Astrocyte of the hippocampus (primary cell): ENCODE measurements at regions not wholly inside any gene's neighbourhood (a gene's known extent, or its start where the extent isn't known, plus 50 kb on each side); places are given as distances from the start of the nearest gene placed in this dataset.
"Not testable (repeated sequence)": the region's sequence is repeated elsewhere in the genome, so short reads cannot be mapped to it uniquely, and the experiment has no call there.

Experiments
- DNase-seq: peaks from one replicate; pipeline ENCODE4 v3.0.0; 2011; ENCODE audit warnings: low read depth, low spot score

DNA sequence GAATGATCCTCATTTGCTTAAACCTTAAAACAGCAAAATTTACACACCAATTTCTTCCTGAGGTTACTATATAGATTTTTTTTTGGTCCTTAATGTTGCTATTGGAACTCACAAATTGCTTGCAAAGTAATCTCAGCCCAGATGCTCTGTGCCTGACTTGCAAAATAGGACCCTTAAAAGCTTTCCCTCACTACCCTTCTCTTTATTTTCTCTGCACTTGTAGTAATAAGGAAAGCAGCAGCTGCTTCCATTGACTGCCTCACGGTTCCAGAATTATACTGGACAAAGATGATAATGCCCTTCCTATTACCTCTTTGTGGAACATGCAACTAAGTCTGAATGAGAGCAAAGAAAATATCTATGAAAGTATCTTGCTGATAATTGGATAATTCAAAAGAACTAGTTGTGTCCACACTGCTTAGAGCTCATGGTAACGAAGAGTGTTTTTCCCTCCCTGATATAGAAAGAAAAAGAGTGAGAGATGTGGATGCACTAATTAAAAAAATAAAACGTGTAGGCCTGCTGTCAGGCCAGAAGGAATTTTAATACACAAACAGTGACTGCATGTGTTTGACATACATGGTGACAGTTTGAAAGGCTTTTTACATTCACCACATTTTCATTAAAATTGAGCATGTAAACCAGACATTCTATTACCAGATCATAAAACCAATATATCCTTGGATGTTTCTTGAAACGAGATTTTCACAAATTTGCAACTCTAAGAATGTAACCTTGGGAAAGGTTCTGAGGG, 783.1 kb downstream of the GBE1 start:
- no peak for DNase-seq

DNA sequence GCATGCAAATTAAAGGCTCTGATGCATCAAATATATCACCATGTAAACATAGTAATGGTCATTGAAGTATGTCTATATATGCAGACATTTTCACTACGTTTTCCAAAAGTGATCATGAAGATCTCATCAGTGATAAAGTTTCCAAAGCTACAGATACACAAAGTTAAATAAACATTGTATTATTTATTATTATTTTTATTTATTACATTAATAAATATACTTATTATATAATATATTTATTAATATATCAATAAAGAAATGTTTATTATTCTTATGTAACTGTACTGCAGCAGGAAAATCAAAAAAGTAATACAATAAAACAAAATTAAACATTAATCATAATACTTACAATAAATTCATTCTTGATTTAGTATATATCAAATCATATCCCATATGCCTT, 791.2 kb downstream of the GBE1 start:
- DNase-seq: no peak

DNA sequence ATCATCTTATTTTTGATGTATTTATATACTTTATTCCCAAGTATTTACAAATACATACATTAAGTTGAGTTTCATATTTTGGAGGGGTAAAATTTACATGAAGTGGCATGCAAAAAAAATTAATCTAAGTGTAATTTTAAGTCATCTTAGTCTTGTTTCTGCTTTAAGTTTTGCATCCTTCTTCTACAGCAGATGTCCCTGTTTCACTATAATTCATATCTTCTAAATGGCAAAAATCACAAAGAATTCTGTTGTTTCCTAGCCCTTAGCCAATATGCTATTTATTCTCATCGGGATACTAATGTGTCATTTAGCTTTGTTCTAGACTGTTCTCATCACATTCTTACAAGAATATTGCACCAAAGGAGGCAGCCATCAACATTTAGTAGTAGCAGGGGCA, 831.9 kb downstream of the GBE1 start:
- no peak for DNase-seq

DNA sequence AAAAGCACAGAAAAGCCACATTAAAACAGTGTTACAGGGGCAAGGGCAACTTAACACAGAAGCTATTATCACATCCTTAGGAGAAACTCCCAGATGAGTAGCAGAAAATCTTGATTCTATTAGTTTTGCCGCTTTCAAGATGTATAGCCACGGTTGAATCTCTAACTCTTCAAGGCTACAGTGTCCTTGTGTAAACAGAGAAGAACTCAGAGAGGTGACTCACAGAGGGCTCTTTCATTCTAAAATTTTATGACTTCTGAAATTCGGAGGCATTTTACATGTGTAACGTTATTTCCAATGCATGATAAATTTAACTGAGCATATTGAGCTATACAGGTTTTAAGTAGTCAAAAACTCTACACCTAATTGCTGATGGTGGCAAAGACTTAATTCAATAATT, 846.6 kb downstream of the GBE1 start:
- DNase-seq: no peak

DNA sequence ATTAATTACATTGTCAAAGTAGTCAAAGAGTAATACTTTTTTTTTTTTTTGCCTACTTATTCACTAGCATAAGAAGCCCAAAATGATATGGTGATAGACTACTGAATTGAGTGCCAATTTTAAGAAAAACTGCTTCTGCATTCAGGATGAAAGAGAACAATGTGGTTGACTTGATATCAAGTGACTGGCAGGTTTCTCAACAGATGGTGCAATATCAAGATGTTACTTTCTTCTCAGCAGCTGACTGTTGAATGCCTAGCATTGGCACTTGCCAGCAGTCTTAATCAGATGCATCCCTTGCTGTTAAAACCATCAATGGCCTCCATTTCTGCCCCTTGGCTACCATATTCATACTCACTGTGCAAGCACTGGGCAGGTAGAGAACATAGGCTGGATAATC, 863.2 kb downstream of the GBE1 start:
- no peak for DNase-seq

DNA sequence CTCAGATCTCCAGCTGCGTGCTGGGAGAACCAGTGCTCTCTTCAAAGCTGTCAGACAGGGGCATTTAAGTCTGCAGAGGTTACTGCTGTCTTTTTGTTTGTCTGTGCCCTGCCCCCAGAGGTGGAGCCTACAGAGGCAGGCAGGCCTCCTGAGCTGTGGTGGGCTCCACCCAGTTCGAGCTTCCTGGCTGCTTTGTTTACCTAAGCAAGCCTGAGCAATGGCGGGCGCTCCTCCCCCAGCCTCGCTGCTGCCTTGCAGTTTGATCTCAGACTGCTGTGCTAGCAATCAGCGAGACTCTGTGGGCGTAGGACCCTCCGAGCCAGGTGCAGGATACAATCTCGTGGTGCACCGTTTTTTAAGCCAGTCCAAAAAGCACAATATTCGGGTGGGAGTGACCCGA, 864.4 kb downstream of the GBE1 start:
- DNase-seq: not testable (repeated sequence)

DNA sequence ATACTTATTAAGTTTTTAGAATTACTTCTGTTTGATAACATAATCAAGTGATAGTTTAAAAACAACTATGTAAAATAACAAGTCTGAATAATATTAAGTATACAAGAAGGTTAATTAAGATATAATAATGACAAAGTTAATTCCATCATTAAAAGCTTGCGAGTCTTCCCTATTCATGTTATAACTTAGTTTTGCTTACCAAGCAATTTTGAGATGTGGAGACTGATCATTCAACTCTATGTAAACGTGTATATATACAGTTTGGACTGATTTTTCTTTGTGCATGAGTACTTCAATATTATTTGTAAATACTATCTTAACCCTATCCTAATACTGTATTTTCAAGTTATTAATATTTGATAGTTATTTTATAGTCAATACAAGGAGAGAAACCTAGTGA, 870.9 kb downstream of the GBE1 start:
- no peak for DNase-seq

DNA sequence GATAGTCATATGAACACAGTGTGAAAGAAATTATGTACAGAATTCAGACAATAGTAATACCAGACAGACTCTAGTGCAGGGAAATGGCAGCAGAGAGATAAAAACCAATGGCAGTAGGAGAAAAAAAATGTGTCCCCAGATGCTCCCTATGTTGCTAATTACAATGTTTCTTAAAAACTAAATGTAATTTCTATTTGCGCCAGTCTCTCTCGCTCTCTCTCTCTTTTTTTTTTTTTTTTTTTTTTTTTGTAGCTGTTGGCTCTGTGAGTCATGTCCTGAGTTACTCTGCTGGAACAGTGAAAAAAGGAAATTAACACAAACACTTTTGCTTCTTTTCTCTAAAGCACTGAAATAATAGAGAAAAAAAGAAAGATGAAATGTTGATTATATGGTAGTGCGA, 871.9 kb downstream of the GBE1 start:
- DNase-seq: no peak

DNA sequence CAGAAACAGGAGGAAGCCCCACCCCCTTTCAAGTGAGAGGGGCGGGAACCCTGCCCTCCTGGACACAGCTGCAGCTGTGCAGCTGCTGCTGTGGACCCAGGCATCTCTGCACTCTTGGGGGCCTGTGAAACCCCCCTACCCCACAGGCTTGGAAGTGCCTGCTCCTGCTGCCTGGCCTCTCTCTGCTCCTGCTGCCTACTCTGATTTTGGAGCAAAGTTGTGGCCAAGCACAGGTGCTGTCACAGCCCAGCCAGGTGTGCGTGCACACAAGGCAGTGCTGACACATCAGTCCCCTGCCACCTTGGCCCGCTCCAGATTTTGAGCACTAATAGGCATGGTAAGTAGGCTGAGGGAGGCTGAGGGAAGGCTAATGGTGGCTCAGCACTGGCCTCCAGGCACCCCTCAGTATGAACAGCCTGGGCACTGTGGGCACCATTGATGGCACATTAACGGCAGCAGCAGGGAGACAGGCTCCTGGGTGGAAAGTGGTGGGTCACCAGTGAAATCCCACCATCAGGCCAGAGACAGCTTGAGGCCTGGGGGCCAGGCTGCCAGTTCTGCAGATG, 890.9 kb downstream of the GBE1 start:
- DNase-seq: no peak

DNA sequence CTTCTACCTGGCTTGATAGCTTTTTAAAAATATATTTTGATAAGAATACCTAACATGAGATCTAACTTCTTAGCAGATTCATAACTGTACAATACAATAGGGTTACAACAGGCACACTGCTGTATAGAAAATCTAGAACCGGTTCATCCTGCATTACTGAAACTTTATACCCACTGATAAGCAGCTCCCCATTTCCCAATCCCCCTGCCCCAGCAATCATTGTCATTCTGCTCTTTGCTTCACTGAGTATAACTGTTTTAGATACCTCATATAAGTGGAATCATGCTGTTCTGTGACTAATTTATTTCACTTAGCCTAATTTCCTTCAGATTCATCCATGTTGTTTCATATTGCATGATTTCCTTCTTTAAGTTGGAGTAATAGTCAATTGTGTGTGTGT, 906.0 kb downstream of the GBE1 start:
- no peak for DNase-seq

DNA sequence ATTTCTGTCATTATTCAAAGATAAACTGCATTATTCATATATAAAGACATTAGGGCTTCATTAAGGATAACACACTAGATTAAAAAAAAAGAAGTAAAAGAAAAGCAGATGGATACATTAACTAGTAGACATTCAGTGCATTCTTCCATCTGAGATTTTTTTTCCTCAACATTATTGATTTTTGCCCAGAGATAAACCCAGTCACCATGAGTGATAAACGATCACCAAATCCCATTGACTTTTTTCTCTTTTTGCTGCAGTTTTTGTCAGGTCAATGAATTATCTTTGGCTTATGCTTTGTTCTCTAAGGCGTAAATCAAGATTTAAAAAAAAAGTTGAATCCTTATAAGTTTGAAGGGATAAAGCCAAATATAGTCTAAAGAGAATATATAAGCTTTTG, 925.0 kb downstream of the GBE1 start:
- DNase-seq: no peak

DNA sequence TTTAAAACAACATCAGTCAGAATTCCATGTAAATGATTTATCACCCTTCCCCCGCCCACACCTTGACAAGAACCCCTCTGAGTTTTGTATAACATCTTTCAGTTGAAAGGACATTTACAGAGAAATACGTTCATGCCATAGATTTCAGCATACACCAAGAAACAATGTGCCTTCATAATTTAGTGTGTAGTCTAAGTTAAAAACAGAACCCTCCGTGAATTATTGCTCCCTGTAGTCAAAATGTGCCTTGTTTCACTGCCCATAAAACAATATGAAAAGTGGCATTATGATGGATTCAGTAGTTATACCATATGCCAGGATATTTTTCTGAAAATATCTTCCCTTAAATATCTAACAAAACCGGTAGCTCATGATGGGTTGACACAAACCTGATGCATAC, 953.9 kb downstream of the GBE1 start:
- DNase-seq: no peak

DNA sequence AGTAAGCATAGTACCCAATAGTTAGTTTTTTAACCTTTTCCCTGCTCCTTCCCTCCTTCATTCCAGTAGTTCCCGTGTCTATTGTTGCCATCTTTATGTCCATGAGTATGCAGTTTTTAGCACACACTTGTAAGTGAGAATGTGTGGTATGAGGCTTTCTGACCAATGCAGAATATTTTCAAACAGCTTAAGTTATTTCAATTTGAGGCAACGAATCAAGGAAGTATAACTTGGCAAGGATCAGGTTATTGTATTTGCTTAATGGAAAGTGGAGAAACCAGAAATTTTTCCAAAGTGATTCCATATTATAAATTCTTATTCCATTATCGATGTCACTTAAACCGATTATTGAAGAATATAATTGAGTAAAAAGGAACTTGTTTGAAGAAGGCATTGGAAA, 954.8 kb downstream of the GBE1 start:
- no peak for DNase-seq

DNA sequence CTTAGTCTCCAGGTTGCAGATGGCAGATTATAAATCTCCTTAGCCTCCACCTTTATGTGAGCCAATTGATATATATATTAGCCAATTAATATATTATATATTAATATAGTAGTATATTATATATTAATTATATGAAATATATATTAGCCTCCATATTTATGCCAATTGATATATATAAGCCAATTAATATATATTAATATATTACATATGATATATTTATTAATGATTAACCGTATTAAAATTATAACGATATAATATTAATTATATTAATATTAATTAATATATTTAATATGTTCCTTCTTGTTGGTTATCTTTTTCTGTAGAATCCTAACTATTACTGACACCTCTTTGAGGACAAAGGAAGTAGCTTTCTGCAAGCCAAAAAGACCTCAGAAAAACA, 972.5 kb downstream of the GBE1 start:
- no peak for DNase-seq

DNA sequence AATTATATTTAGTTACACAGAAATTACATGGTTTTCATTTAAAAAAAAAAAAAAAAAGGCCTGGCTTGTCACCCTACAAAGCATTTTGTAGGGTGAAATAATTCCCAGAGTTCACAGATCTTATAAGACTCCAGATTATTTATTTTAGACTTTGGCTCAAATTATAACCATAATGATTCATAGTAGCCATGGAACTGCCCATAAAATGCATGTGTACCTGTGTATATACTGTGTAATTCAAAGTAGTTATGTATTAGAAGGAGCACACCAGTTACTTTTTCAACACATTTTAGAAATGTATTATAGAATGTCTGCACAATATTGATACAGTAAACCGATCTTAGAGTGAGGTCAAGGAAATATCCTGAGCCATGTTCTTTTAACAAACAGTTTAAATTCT, 975.6 kb downstream of the GBE1 start:
- DNase-seq: no peak

DNA sequence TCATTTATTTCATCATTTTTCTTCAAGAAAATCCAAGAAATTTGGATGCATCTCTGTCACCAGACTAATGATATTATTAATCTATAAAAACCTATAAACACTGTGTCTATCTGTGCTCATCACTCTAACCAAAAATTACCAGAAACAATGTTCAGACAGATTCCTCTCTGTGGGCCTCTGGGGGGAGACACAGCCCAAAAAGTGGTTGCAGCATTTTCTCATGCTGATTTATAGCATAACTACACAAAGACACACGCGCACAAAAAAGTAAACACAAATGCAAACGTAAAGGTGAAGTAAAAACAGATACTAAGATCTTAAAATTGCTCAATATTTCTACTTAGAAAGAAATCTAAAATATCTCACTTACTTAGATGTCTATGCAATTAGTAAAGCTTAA, 976.0 kb downstream of the GBE1 start:
- DNase-seq: peak; percentile 9

DNA sequence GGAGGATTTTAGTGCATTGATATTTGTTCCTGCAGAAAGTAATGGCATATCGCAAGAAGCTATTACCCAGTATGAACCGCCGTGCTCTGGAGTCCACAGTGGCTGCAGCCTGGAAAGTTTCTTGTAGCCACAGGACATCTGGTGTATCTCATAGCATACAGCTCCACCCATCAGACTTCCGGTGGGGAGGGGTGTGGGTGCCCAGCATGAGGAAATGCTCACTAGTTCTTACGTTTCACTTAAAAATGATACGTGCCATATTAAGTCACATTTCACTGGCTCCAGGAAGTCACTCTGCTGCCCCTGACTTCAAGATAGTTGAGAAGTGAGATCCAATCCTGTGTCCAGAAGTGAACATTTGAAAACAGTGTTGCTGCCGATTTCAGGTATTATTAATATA, 990.4 kb downstream of the GBE1 start:
- DNase-seq: no peak

DNA sequence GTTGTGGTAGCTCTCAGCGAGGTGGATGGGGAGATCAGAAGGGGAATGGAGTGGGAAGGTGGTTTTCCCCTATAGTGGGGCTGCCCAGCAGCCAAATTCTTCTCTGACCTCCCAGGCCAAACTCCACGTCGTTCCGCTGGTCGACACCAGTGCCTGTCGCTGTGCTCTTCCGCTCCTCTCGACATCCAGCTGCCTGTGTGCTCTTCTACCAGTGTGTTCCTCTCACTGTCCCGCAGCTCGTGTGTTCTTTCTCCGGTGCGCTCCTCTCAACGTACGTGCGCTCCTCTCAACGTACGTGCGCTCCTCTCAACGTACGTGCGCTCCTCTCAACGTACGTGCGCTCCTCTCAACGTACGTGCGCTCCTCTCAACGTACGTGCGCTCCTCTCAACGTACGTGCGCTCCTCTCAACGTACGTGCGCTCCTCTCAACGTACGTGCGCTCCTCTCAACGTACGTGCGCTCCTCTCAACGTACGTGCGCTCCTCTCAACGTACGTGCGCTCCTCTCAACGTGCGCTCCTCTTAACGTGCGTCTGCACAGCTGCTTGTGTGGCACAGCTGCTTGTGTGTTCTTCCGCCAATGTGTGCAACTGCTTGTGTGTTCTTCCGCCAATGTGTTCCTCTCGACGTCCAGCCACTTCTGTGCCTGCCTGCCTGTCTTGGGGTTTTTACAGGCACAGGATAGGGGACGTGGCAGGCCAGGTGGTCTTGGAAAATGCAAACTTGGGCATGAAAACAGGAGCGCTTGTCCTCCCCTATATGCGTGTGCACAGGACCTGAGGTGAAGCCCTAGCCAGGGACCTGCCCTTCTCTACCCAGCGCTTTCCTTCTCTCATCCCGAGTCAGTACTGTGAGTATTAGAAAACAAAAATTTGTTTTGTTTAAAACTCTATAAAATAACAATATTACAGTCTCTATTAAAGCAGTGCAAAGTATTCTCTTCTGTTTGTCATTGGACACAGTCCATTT, 991.1 kb downstream of the GBE1 start:
- DNase-seq: no peak

DNA sequence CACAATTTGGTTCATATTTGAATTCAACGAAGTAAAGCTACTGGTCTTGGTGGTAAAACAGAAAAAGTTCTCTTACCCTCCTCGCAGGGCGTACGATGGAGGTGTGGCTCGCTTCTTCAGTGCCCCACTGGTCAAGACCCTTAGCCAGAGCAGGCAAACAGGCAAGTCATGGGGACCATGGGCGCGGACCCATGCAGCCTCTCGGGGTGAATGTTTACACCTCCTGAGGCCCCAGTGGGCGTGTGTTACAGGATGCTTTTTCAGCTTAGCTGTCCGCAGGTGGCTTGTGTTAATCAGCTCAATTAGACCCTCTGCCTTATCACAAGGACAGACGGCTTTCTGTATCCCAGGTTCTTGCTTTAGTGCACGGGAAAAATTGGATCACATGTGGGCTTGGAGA, 991.8 kb downstream of the GBE1 start:
- DNase-seq: no peak

DNA sequence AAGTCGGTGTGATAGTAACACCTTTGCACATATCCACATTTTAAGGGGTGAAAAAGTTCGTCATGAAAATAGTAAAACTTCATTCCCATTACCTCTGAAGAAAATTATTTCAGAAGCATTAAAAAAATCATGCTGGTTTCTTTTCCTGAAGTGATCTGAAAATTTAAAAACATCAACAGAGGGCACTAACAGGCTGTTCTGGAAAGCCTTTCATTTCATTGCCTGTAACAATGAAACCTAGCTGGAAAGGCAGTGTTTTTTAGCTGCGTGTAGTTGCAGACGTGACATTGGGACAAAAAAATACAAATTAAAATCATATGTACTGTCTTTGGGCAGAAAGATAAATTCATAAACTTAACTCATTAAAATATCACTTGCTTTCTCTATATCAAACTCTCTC, 993.8 kb downstream of the GBE1 start:
- DNase-seq: no peak

DNA sequence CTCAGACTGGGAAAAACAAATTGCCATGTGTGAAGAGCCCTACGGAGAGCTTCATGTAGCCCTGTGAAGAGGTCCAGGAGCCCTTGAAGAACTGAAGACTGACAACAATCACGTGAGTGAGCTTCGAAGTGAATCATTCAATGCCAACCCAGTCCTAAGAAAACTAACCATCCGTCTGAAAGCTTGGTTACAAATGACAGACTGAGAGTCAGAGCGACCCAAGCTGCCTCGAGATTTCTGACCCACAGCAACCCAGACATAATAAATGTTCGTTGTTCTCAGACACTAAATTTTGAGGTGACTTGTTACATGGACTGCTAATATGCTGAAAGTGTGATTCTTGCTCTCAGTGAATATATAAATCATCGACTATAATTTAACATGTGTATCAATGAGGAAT, 987.2 kb upstream of the ROBO1 start:
- no peak for DNase-seq

DNA sequence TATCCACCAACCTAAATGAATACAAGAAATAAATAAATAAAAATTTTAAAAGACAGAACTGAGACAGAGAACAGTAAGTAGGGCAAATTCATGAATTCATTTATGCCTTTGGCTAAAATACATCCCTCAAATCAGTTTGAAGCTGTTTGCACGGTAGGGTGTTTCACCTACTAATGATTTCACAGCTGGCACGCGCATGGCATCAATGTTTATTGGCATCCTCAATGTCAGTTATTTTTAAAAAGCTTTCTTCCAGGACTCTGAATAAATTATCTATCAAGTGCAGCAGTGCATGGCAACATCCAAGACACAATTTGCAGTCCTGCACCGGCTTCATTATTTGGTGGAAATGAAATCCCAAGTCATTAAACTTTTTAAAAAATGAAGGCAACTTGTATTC, 985.2 kb upstream of the ROBO1 start:
- DNase-seq: no peak

DNA sequence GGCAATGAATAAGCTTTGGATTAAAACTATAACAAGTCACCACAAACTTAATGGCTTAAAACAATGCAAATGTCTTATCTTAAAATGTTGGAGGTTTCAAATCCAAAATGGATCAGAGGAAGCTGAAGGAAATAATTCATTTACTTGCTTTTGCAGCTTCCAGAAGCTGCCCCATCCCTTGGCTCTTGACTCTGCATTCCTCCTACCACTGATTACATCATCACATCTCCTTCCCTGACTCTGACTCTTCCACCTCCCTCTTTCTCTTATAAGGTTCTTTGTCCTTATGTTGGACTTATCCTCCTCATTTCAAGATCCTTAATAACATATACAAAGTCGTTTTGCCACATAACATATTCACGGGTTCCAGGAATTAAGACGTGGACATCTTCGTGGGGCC, 982.8 kb upstream of the ROBO1 start:
- no peak for DNase-seq
